HAP-1 (cell line): ENCODE measurements at regions not wholly inside any gene's neighbourhood (a gene's known extent, or its start where the extent isn't known, plus 50 kb on each side); places are given as distances from the start of the nearest gene placed in this dataset.
"Not testable (repeated sequence)": the region's sequence is repeated elsewhere in the genome, so short reads cannot be mapped to it uniquely, and the experiment has no call there.

Experiments used
- DNase-seq, 2 experiments: peaks; one replicate each; pipeline ENCODE4 v3.0.0-alpha.2; 2016 to 2020; ENCODE audit warnings: low spot score in 2 of 2
- H3K27me3 ChIP-seq: fragments of 250-450 bp; sonication (Bioruptor Pico); 2 replicates; pipeline ENCODE4 v1.5.1; 2020; ENCODE audit warnings: low read depth, mild to moderate bottlenecking, moderate library complexity
- H3K36me3 ChIP-seq: fragments of 250-450 bp; sonication (Bioruptor Pico); replicated peaks from 2 replicates; pipeline ENCODE4 v1.5.1; 2020; ENCODE audit warnings: mild to moderate bottlenecking
- H3K4me1 ChIP-seq: fragments of 250-450 bp; sonication (Bioruptor Pico); 2 replicates; pipeline ENCODE4 v1.5.1; 2020; ENCODE audit warnings: mild to moderate bottlenecking
- H3K4me3 ChIP-seq: fragments of 250-450 bp; sonication (Bioruptor Pico); 2 replicates; pipeline ENCODE4 v1.5.1; 2020; ENCODE audit warnings: mild to moderate bottlenecking, moderate library complexity
- H3K9me3 ChIP-seq: fragments of 250-450 bp; sonication (Bioruptor Pico); 2 replicates; pipeline ENCODE4 v1.5.1; 2020; ENCODE audit warnings: mild to moderate bottlenecking, moderate library complexity
- in situ Hi-C: fragments of 300-500 bp; cut with MboI; formaldehyde crosslinking; loops from 3 replicates; pipeline ENCODE4 v1.14.3; 2020; ENCODE audit warnings: low sequenced_read_pairs, inconsistent platforms, mixed read lengths

DNA sequence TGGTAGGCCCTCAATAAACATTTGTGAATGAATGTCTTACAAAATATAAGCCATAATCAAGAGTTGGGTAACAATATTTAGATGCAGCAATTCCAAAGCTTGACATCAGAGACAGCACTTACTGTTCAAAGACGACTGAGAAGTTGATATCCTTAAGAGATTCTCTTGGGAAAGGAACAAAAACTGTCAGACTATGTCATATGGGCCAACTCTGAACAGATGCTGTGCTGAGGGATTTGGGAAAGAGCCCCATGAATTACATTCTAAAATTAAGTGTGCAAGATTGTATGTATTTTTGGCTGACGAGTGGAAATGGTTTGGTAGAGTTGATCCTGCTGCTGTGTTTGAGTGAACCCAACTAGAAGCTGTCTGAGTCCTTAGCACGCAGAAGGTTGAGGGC lies 250.7 kb upstream of the LINC00305 start:
- in situ Hi-C loops = no loop called here
- no peak for DNase-seq
- no peaks in the 10 kb centered on the region for H3K9me3 ChIP-seq
- H3K4me3 ChIP-seq = no peak overlapping the region
- no peaks in the 10 kb centered on the region for H3K36me3 ChIP-seq
- H3K27me3 ChIP-seq = no peaks in the 10 kb centered on the region
- H3K4me1 ChIP-seq = no peaks in the 10 kb centered on the region

DNA sequence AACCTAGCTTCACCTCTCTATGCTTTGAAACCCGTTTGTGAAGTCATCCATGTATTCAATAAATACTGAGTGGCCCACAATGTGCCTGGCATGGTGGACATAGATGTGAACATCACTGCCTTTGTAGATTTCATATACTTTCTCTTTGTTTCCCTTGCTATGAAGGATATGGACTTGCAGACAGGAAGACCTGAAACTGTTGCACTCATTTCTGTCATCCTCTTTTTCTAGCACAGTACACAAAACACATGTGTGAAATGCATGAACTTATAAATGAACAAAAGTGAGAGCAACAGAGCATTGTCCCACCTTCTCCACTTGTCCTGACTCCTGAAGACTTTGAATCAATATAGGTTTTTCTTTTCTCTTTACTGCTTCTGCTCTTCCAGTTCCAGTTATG lies 249.4 kb upstream of the LINC00305 start:
- no peaks in the 10 kb centered on the region for H3K36me3 ChIP-seq
- no peak overlapping the region for H3K4me3 ChIP-seq
- DNase-seq = no peak
- no peaks in the 10 kb centered on the region for H3K4me1 ChIP-seq
- H3K9me3 ChIP-seq = no peaks in the 10 kb centered on the region
- H3K27me3 ChIP-seq = no peaks in the 10 kb centered on the region
- in situ Hi-C loops = no loop called here

- in situ Hi-C loops = no loop called here
Observed at GRCh38 chr18:64392202-64392601, 243.3 kb upstream of the LINC00305 start.

DNA sequence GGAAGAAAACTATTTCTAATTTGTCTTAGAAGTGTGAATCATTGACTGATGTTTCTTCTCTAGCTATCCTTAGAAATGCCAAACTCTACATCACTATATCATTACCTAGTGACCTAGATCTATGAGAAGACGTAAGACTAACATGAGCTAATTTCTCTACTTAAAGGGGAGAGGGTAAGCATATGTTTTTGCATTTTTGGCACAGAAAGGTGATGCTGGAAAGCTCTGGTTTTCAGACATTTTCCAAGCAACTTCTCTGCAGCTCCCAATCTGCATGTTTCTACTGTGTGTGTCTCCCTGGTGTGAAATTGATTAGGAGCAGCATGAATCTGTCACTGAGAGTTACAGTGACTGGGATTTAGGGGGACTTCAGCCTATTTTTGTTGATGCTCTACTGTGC lies 235.2 kb upstream of the LINC00305 start:
- Histone ChIP-seq H3K27me3 (no peaks in the 10 kb centered on the region), H3K9me3 (no peaks in the 10 kb centered on the region), H3K4me3 (no peak overlapping the region), H3K4me1 (no peaks in the 10 kb centered on the region), H3K36me3 (no peaks in the 10 kb centered on the region)
- in situ Hi-C loops = no loop called here
- DNase-seq = no peak

More at GRCh38 chr18:64392202-64392601, 243.3 kb upstream of the LINC00305 start:
- Histone ChIP-seq H3K9me3 (no peaks in the 10 kb centered on the region), H3K36me3 (no peaks in the 10 kb centered on the region), H3K27me3 (no peaks in the 10 kb centered on the region), H3K4me1 (no peaks in the 10 kb centered on the region), H3K4me3 (no peak overlapping the region)
- DNase-seq = no peak

GRCh38 chr18:64380117-64380516 lies 231.2 kb upstream of the LINC00305 start:
- H3K36me3 ChIP-seq = no peaks in the 10 kb centered on the region
- no peak overlapping the region for H3K4me3 ChIP-seq
- H3K4me1 ChIP-seq = no peaks in the 10 kb centered on the region
- in situ Hi-C loops = no loop called here
- H3K9me3 ChIP-seq = no peaks in the 10 kb centered on the region
- no peaks in the 10 kb centered on the region for H3K27me3 ChIP-seq
- no peak for DNase-seq

GRCh38 chr18:64379662-64380061 lies 230.8 kb upstream of the LINC00305 start:
- no peaks in the 10 kb centered on the region for H3K36me3 ChIP-seq
- H3K4me1 ChIP-seq = no peaks in the 10 kb centered on the region
- H3K27me3 ChIP-seq = no peaks in the 10 kb centered on the region
- H3K4me3 ChIP-seq = no peak overlapping the region
- in situ Hi-C loops = no loop called here
- H3K9me3 ChIP-seq = no peaks in the 10 kb centered on the region
- DNase-seq = no peak

DNA sequence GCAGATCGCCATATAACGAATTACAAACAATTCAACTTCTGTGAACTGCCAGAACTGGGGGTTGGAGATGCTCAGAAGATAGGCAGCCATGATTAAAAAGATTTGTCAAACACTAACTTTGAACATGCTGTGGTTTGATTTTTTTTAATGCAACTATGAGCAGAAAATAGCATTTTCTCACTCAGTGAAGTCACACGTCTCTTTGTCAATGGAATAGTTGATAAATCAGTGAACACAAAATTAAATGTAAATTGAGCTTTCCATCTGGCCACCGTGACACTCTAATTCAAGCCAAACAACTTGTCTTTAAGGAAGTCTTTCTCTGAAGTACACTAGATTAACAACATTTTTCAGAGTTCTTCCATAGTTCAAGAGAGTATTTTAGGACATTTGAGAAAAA lies 228.6 kb upstream of the LINC00305 start:
- Histone ChIP-seq H3K9me3 (no peaks in the 10 kb centered on the region), H3K36me3 (no peaks in the 10 kb centered on the region), H3K4me1 (no peaks in the 10 kb centered on the region), H3K27me3 (no peaks in the 10 kb centered on the region), H3K4me3 (no peak overlapping the region)
- in situ Hi-C loops = no loop called here
- DNase-seq = no peak

GRCh38 chr18:64372850-64373249 lies 224.0 kb upstream of the LINC00305 start:
- Histone ChIP-seq H3K9me3 (no peaks in the 10 kb centered on the region), H3K4me3 (no peak overlapping the region), H3K27me3 (no peaks in the 10 kb centered on the region), H3K4me1 (peaks cover 6% of the 10 kb centered on the region), H3K36me3 (no peaks in the 10 kb centered on the region)
- in situ Hi-C loops = no loop called here
- no peak for DNase-seq

GRCh38 chr18:64369830-64370440 lies 221.0 kb upstream of the LINC00305 start:
- H3K36me3 ChIP-seq, in situ Hi-C loops, H3K9me3 ChIP-seq, H3K4me1 ChIP-seq, H3K27me3 ChIP-seq, H3K4me3 ChIP-seq: not testable (repeated sequence)
- DNase-seq = peak; percentile 52 to 98

- no peak for DNase-seq
- Histone ChIP-seq H3K4me1 (no peaks in the 10 kb centered on the region), H3K36me3 (no peaks in the 10 kb centered on the region), H3K9me3 (0 out of 2 replicates have a peak, but pooled peaks cover 9% of the 10 kb centered on the region), H3K4me3 (no peak overlapping the region), H3K27me3 (no peaks in the 10 kb centered on the region)
- in situ Hi-C loops = no loop called here
Observed at GRCh38 chr18:64365106-64365505, 216.2 kb upstream of the LINC00305 start.

GRCh38 chr18:64337673-64338072 lies 188.8 kb upstream of the LINC00305 start:
- H3K36me3 ChIP-seq = no peaks in the 10 kb centered on the region
- H3K4me3 ChIP-seq = no peak overlapping the region
- peaks cover 20% of the 10 kb centered on the region for H3K4me1 ChIP-seq
- DNase-seq = no peak
- no peaks in the 10 kb centered on the region for H3K9me3 ChIP-seq
- in situ Hi-C loops = no loop called here
- H3K27me3 ChIP-seq = no peaks in the 10 kb centered on the region

DNA sequence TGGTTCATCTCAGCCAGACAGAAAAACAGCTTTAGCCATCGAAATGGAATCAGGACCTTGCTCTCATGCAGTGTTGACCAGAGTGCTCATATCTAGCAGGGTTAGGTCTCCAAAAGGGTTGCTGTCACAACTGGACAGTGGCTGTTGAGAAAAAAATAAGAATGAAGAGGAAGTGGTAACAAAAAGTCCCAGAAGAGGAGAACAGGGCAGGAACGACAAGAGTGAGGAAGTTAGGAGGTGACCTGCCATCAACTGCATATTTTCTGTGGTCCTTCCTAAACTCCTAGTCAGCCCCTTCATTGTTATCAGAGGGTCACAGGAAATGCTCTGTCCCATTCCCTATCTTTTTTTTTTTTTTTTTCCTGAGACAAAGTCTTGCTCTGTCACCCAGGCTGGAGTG lies 188.1 kb upstream of the LINC00305 start:
- Histone ChIP-seq H3K27me3 (no peaks in the 10 kb centered on the region), H3K4me1 (peaks cover 20% of the 10 kb centered on the region), H3K9me3 (no peaks in the 10 kb centered on the region), H3K36me3 (no peaks in the 10 kb centered on the region), H3K4me3 (no peak overlapping the region)
- peak in 1 of 2 experiments; percentile 17 for DNase-seq
- in situ Hi-C loops = no loop called here

GRCh38 chr18:64334748-64335147 lies 185.9 kb upstream of the LINC00305 start:
- H3K4me3 ChIP-seq = no peak overlapping the region
- no peaks in the 10 kb centered on the region for H3K9me3 ChIP-seq
- H3K4me1 ChIP-seq = peaks cover 20% of the 10 kb centered on the region
- no peak for DNase-seq
- in situ Hi-C loops = no loop called here
- no peaks in the 10 kb centered on the region for H3K36me3 ChIP-seq
- H3K27me3 ChIP-seq = no peaks in the 10 kb centered on the region

DNA sequence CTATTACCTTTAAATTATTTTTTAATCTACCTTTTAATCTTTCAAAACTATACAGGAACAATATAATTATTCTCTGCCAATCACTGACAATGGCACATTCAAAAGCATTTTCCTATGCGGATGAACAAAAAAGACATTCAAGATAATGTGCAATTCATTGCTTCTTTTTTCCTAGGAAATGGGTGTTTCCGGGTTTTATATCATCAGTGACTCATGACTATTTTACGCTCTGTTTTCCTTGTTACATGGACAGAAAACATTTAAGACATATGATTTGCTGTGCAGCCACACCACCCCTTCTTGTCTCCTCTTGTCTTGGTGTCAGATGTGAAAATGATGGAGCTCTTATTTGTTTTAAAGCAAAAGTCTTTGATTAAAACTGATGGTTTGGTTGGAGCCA lies 184.7 kb upstream of the LINC00305 start:
- DNase-seq = no peak
- Histone ChIP-seq H3K36me3 (no peaks in the 10 kb centered on the region), H3K27me3 (no peaks in the 10 kb centered on the region), H3K4me1 (peaks cover 20% of the 10 kb centered on the region), H3K9me3 (no peaks in the 10 kb centered on the region), H3K4me3 (no peak overlapping the region)
- in situ Hi-C loops = no loop called here

DNA sequence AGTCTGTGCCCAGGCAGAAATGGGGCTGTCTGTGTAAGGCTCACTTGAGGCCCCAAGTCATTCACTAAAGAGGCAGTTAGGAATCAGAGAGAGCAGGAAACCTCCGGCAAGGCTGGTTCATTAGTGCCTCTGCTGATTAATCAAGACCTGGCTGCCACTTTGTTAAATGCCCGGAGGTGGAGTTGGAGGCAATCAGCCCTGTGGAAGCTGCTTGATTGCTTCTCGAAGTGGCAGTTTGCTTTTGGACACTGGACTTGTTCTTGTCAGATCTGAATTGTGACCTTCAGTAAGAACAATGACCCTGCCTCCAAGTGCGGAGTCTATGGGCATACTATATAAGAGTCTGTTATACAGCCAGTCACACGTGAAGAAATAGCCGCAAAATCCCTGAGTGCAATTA lies 183.9 kb upstream of the LINC00305 start:
- no peak for DNase-seq
- no peaks in the 10 kb centered on the region for H3K36me3 ChIP-seq
- no peaks in the 10 kb centered on the region for H3K27me3 ChIP-seq
- in situ Hi-C loops = no loop called here
- H3K4me1 ChIP-seq = peaks cover 20% of the 10 kb centered on the region
- H3K9me3 ChIP-seq = no peaks in the 10 kb centered on the region
- no peak overlapping the region for H3K4me3 ChIP-seq
